Neural progenitor cell (in vitro differentiated cells): ENCODE measurements at regions not wholly inside any gene's neighbourhood (a gene's known extent, or its start where the extent isn't known, plus 50 kb on each side); places are given as distances from the start of the nearest gene placed in this dataset.

Experiments used
- CTCF ChIP-seq: fragments of 200-600 bp; sonication (generic); IDR thresholded peaks from 2 replicates; pipeline ENCODE4 v1.5.1; 2017; ENCODE audit warnings: antibody characterized with exemption, mild to moderate bottlenecking
- EZH2 ChIP-seq: fragments of 200-600 bp; sonication (generic); IDR thresholded peaks from 2 replicates; pipeline ENCODE4 v1.6.1; 2017; ENCODE audit warnings: antibody characterized with exemption, mild to moderate bottlenecking, moderate library complexity
- EZH2phosphoT487 ChIP-seq: fragments of 200-600 bp; sonication (generic); IDR thresholded peaks from 2 replicates; pipeline ENCODE4 v1.6.1; 2017; ENCODE audit warnings: antibody characterized with exemption

DNA sequence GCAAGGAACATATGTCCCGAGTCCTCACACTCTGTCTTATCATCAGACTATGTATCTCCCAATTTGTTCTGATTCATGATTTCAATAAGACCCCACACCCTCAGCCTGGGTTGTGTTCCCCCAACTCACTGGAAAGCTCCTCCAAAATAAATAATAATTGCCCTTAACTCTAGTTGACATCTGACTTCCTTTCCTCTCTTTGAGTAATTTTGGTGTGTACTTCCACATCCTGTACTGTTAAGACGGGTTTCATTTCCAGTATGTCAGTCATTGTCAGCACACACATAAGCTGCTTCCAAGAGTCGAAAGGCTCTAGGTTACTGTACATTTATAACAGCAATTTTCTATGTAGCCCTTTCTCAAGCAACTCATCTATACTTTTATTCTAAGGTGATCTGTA lies 52.2 kb upstream of the C1QTNF7 start:
- TF ChIP-seq CTCF (no peak), EZH2 (no peak), EZH2phosphoT487 (no peak)
